BLaER1 treated with 17β-estradiol and CSF1 and Interleukin-3, amounts not matched to agents 10 nM and 100 nM (cell line): ENCODE measurements at regions not wholly inside any gene's neighbourhood (a gene's known extent, or its start where the extent isn't known, plus 50 kb on each side); places are given as distances from the start of the nearest gene placed in this dataset.

Source experiments
- H3K27ac ChIP-seq, 11 experiments: shearing (Covaris generic); formaldehyde crosslinking; 2 replicates each; pipeline ENCODE4 v1.8.1; 2022
- H3K27me3 ChIP-seq, 11 experiments: shearing (Covaris generic); formaldehyde crosslinking; 2 replicates each; pipeline ENCODE4 v1.8.1; 2022
- H3K36me3 ChIP-seq, 11 experiments: shearing (Covaris generic); formaldehyde crosslinking; 2 replicates each; pipeline ENCODE4 v1.8.1; 2022
- H3K4me1 ChIP-seq, 10 experiments: shearing (Covaris generic); formaldehyde crosslinking; 2 replicates each; pipeline ENCODE4 v1.8.1; 2022
- H3K4me2 ChIP-seq, 11 experiments: shearing (Covaris generic); formaldehyde crosslinking; 2 replicates each; pipeline ENCODE4 v1.8.1; 2022
- H3K4me3 ChIP-seq, 10 experiments: shearing (Covaris generic); formaldehyde crosslinking; 2 replicates each; pipeline ENCODE4 v1.8.1; 2022
- H3K9ac ChIP-seq, 11 experiments: shearing (Covaris generic); formaldehyde crosslinking; 2 replicates each; pipeline ENCODE4 v1.8.1; 2022
- H3K9me3 ChIP-seq, 11 experiments: shearing (Covaris generic); formaldehyde crosslinking; replicated peaks in 1 of 11; 2 replicates each; pipeline ENCODE4 v1.8.1; 2022
- H4K20me1 ChIP-seq, 11 experiments: shearing (Covaris generic); formaldehyde crosslinking; 2 replicates each; pipeline ENCODE4 v1.8.1; 2022
- Cebpa-rat ChIP-seq, 11 experiments: shearing (Covaris generic); IDR thresholded peaks; 2 replicates each; pipeline ENCODE4 v1.8.1; 2022

- H3K9me3 ChIP-seq, result peaks cover 0 to 13% (median 7%) of the 10 kb centered on the region in 11 experiments; a peak in 10 of 22 replicates
- H3K4me1 ChIP-seq, result peaks cover 0 to 45% (median 26%) of the 10 kb centered on the region in 10 experiments; a peak in 15 of 20 replicates
- no peaks in the 10 kb centered on the region for H3K27me3 ChIP-seq
- no peak overlapping the region for H3K4me3 ChIP-seq
- no peak for TF ChIP-seq Cebpa-rat (IDR thresholded peaks at IDR 0.05)
- H4K20me1 ChIP-seq, result no peaks in the 10 kb centered on the region
- no peak overlapping the region for H3K27ac ChIP-seq
- no peak overlapping the region for H3K9ac ChIP-seq
- H3K36me3 ChIP-seq, result 0 out of 22 replicates have a peak, but pooled peaks cover 0 to 3% (median 0%) of the 10 kb centered on the region in 11 experiments
- peak overlapping the region in 10 of 11 experiments; percentile 2 to 54 (median 38); a peak in 14 of 22 replicates for H3K4me2 ChIP-seq
These were observed 143.7 kb upstream of the DIO2 start for GRCh38 chr14:80354860-80355581.

- Histone ChIP-seq H3K9me3 (peaks cover 0 to 28% (median 7%) of the 10 kb centered on the region in 11 experiments; a peak in 10 of 22 replicates), H3K4me1 (peaks cover 0 to 45% (median 26%) of the 10 kb centered on the region in 10 experiments; a peak in 15 of 20 replicates), H3K9ac (no peak overlapping the region), H3K4me2 (peak overlapping the region in 7 of 11 experiments; percentile 37 to 70 (median 59); a peak in 12 of 22 replicates), H4K20me1 (no peaks in the 10 kb centered on the region), H3K36me3 (0 out of 22 replicates have a peak, but pooled peaks cover 0 to 3% (median 0%) of the 10 kb centered on the region in 11 experiments), H3K27ac (no peak overlapping the region), H3K27me3 (no peaks in the 10 kb centered on the region), H3K4me3 (no peak overlapping the region)
- no peak for TF ChIP-seq Cebpa-rat (IDR thresholded peaks at IDR 0.05)
These were observed 141.2 kb upstream of the DIO2 start for GRCh38 chr14:80352471-80352870.

- no peaks in the 10 kb centered on the region for H4K20me1 ChIP-seq
- no peaks in the 10 kb centered on the region for H3K27me3 ChIP-seq
- H3K27ac ChIP-seq, result no peak overlapping the region
- peaks cover 0 to 37% (median 22%) of the 10 kb centered on the region in 10 experiments; a peak in 15 of 20 replicates for H3K4me1 ChIP-seq
- no peak overlapping the region for H3K4me3 ChIP-seq
- no peak overlapping the region for H3K9ac ChIP-seq
- 0 out of 22 replicates have a peak, but pooled peaks cover 0 to 3% (median 0%) of the 10 kb centered on the region in 11 experiments for H3K36me3 ChIP-seq
- no peak for TF ChIP-seq Cebpa-rat (IDR thresholded peaks at IDR 0.05)
- no peak overlapping the region for H3K4me2 ChIP-seq
- H3K9me3 ChIP-seq, result peaks cover 0 to 29% (median 7%) of the 10 kb centered on the region in 11 experiments; a peak in 10 of 22 replicates
These were observed 139.4 kb upstream of the DIO2 start for GRCh38 chr14:80350707-80351106.

- Histone ChIP-seq H4K20me1 (no peaks in the 10 kb centered on the region), H3K9ac (no peak overlapping the region), H3K4me1 (peaks cover 0 to 18% (median 4%) of the 10 kb centered on the region in 10 experiments; a peak in 8 of 20 replicates), H3K4me3 (no peak overlapping the region), H3K27me3 (no peaks in the 10 kb centered on the region), H3K36me3 (no peaks in the 10 kb centered on the region), H3K9me3 (peaks cover 0 to 26% (median 0%) of the 10 kb centered on the region in 11 experiments; a peak in 3 of 22 replicates), H3K27ac (no peak overlapping the region), H3K4me2 (no peak overlapping the region)
- no peak for TF ChIP-seq Cebpa-rat (IDR thresholded peaks at IDR 0.05)
These were observed 135.1 kb upstream of the DIO2 start for GRCh38 chr14:80346395-80346794.

- Histone ChIP-seq H3K4me3 (no peak overlapping the region), H3K9me3 (peaks cover 0 to 21% (median 0%) of the 10 kb centered on the region in 11 experiments; a peak in 4 of 22 replicates), H3K27ac (no peak overlapping the region), H3K27me3 (no peaks in the 10 kb centered on the region), H3K4me2 (peak overlapping the region in 6 of 11 experiments; percentile 3 to 52 (median 29); a peak in 8 of 22 replicates), H3K4me1 (peaks cover 0 to 13% (median 3%) of the 10 kb centered on the region in 10 experiments; a peak in 7 of 20 replicates), H4K20me1 (no peaks in the 10 kb centered on the region), H3K36me3 (no peaks in the 10 kb centered on the region), H3K9ac (no peak overlapping the region)
- TF ChIP-seq Cebpa-rat (IDR thresholded peaks at IDR 0.05), result no peak
These were observed 132.9 kb upstream of the DIO2 start for GRCh38 chr14:80344208-80344607.

GRCh38 chr14:80336608-80337106 is 125.4 kb upstream of the DIO2 start:
- Histone ChIP-seq H4K20me1 (no peaks in the 10 kb centered on the region), H3K36me3 (no peaks in the 10 kb centered on the region), H3K4me2 (no peak overlapping the region), H3K9me3 (peaks cover 0 to 20% (median 13%) of the 10 kb centered on the region in 11 experiments; a peak in 14 of 22 replicates), H3K9ac (no peak overlapping the region), H3K27me3 (no peaks in the 10 kb centered on the region), H3K27ac (no peak overlapping the region), H3K4me1 (no peaks in the 10 kb centered on the region), H3K4me3 (no peak overlapping the region)
- TF ChIP-seq Cebpa-rat (IDR thresholded peaks at IDR 0.05), result no peak

GRCh38 chr14:80325688-80326087 is 114.4 kb upstream of the DIO2 start:
- Histone ChIP-seq H3K27ac (no peak overlapping the region), H3K9me3 (no peaks in the 10 kb centered on the region), H3K4me1 (peaks cover 0 to 8% (median 0%) of the 10 kb centered on the region in 10 experiments; a peak in 3 of 20 replicates), H3K4me3 (no peak overlapping the region), H3K9ac (no peak overlapping the region), H3K36me3 (no peaks in the 10 kb centered on the region), H3K4me2 (no peak overlapping the region), H3K27me3 (no peaks in the 10 kb centered on the region), H4K20me1 (no peaks in the 10 kb centered on the region)
- TF ChIP-seq Cebpa-rat (IDR thresholded peaks at IDR 0.05), result no peak

GRCh38 chr14:80325112-80325511 is 113.8 kb upstream of the DIO2 start:
- Histone ChIP-seq H3K4me2 (no peak overlapping the region), H4K20me1 (no peaks in the 10 kb centered on the region), H3K9me3 (peaks cover 0 to 2% (median 0%) of the 10 kb centered on the region in 11 experiments; a peak in 1 of 22 replicates), H3K9ac (no peak overlapping the region), H3K4me1 (peaks cover 0 to 8% (median 0%) of the 10 kb centered on the region in 10 experiments; a peak in 3 of 20 replicates), H3K27ac (no peak overlapping the region), H3K27me3 (no peaks in the 10 kb centered on the region), H3K36me3 (no peaks in the 10 kb centered on the region), H3K4me3 (no peak overlapping the region)
- TF ChIP-seq Cebpa-rat (IDR thresholded peaks at IDR 0.05), result no peak

GRCh38 chr14:80324649-80325048 is 113.3 kb upstream of the DIO2 start:
- Histone ChIP-seq H4K20me1 (no peaks in the 10 kb centered on the region), H3K4me3 (no peak overlapping the region), H3K4me1 (peaks cover 0 to 8% (median 0%) of the 10 kb centered on the region in 10 experiments; a peak in 3 of 20 replicates), H3K9me3 (peaks cover 0 to 7% (median 0%) of the 10 kb centered on the region in 11 experiments; a peak in 1 of 22 replicates), H3K4me2 (no peak overlapping the region), H3K9ac (no peak overlapping the region), H3K27me3 (no peaks in the 10 kb centered on the region), H3K27ac (no peak overlapping the region), H3K36me3 (no peaks in the 10 kb centered on the region)
- no peak for TF ChIP-seq Cebpa-rat (IDR thresholded peaks at IDR 0.05)
